ENCODE measurements at regions not wholly inside any gene's neighbourhood (a gene's known extent, or its start where the extent isn't known, plus 50 kb on each side); places are given as distances from the start of the nearest gene placed in this dataset.

- TF ChIP-seq CTCF (conservative IDR thresholded peaks at IDR 0.05) (no peak), EZH2 (IDR thresholded peaks at IDR 0.05; ENCODE audit: low read depth) (no peak)
Measured at GRCh38 chr11:70873736-70874412, 378.5 kb downstream of the SHANK2 start.
